ENCODE measurements at regions not wholly inside any gene's neighbourhood (a gene's known extent, or its start where the extent isn't known, plus 50 kb on each side); places are given as distances from the start of the nearest gene placed in this dataset.

DNA sequence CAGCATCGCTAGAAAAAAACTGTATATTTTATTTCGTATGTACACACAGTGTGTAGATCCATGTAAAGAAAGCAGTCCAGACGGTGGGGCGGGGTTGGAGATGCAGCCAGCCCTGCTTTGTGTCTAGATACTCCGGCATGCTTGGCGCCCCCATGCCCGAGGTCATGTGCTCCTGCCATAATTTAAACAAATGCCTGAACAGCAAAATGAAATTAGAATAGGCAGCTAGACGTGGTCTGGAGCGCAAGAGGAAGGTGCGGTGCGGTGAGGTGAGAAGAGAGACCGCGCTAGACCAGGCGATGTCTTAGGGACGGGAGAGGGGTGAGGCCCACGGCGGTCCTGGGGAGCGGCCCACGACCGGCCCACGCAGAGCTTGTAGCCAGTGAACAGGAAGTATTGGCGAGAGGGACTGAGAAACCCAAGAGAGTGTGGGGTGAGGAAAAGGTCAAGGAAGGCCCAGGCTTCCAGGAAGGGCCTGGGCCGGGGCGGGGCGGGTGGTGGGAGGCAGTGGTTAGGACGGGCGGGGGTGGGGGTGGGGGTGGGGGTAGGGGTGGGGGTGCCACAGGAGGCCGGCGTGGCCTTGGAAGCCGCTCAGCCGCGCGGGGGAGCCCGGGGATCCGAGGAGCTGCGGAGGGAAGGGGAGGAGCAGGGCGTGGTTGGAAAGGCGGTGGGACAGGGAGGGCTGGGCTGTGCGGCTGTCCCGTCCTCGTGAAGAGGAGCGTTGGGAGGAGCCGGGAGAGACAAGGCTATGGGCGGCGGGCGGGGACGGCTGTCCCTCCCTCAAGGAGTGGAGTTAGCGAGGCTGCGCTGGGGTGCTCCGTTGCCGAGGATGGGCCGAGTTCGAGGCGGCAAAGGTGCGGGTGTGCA is 254.7 kb upstream of the SGCG start (continued):
- TF ChIP-seq TEAD4 (IDR thresholded peaks at IDR 0.05; ENCODE audit: borderline replicate concordance, insufficient read depth) = no peak
- TF ChIP-seq, protein P1, sequence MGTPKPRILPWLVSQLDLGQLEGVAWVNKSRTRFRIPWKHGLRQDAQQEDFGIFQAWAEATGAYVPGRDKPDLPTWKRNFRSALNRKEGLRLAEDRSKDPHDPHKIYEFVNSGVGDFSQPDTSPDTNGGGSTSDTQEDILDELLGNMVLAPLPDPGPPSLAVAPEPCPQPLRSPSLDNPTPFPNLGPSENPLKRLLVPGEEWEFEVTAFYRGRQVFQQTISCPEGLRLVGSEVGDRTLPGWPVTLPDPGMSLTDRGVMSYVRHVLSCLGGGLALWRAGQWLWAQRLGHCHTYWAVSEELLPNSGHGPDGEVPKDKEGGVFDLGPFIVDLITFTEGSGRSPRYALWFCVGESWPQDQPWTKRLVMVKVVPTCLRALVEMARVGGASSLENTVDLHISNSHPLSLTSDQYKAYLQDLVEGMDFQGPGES (IDR thresholded peaks at IDR 0.05; ENCODE audit: low read depth, low read length) = no peak
- TF ChIP-seq MEF2A (IDR thresholded peaks at IDR 0.05; ENCODE audit: borderline replicate concordance, low read depth) = no peak
- TF ChIP-seq CTCF (IDR thresholded peaks at IDR 0.05) = no peak
- TF ChIP-seq, protein P2, sequence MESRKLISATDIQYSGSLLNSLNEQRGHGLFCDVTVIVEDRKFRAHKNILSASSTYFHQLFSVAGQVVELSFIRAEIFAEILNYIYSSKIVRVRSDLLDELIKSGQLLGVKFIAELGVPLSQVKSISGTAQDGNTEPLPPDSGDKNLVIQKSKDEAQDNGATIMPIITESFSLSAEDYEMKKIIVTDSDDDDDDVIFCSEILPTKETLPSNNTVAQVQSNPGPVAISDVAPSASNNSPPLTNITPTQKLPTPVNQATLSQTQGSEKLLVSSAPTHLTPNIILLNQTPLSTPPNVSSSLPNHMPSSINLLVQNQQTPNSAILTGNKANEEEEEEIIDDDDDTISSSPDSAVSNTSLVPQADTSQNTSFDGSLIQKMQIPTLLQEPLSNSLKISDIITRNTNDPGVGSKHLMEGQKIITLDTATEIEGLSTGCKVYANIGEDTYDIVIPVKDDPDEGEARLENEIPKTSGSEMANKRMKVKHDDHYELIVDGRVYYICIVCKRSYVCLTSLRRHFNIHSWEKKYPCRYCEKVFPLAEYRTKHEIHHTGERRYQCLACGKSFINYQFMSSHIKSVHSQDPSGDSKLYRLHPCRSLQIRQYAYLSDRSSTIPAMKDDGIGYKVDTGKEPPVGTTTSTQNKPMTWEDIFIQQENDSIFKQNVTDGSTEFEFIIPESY (IDR thresholded peaks at IDR 0.05; ENCODE audit: borderline replicate concordance, low read depth) = no peak
- no peak for TF ChIP-seq EP300 (IDR thresholded peaks at IDR 0.05; ENCODE audit: borderline replicate concordance in 1 of 2, low read depth in 1 of 2, low read length in 1 of 2)
- no peak for TF ChIP-seq FOXM1 (IDR thresholded peaks at IDR 0.05; ENCODE audit: low read depth)

DNA sequence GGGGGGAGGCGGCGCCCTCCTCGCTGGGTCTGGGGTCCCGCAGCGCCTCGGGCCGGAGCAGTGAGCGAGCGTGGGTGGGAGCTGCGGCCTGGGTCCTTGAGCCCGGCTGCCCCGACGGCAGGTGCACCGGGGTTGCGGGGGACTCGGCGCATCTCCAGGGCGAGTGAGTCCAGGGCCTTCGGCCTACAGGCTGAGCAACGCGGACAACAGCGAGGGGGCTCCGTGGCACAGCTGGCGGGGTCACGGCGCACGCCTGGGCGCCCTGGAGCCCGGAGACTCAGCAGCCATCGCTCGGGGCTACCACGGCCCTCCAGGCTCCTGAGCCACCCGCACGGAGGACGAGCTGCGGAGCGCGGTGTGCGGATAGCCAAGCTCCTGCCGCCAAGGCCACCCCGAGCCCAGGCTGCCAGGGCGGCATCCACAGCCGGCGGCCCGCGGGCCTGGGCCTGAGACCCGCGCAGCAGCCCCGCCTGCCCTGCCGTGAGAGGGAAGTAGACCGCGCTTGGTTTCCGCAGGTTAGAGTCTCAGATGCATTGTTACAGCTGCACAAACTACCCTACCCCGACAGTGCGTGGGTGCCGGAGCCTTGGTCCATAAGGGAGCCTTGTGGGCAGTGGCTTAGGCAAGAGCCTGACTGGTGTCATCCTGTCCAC is 253.9 kb upstream of the SGCG start:
- Histone ChIP-seq H3K4me3 (ENCODE audit: low read depth in 2 of 2, low read length in 1 of 2) (no peak overlapping the region), H3K79me2 (ENCODE audit: insufficient read depth) (no peaks in the 10 kb centered on the region), H4K20me1 (ENCODE audit: insufficient read depth) (no peaks in the 10 kb centered on the region), H3K9me3 (no peaks in the 10 kb centered on the region), H2AFZ (ENCODE audit: low read depth) (no peak overlapping the region), H3K9ac (no peak overlapping the region), H3K36me3 (replicated peaks in 1 of 2; ENCODE audit: control insufficient read depth in 1 of 2, insufficient read depth in 2 of 2, low read length in 1 of 2) (no peaks in the 10 kb centered on the region), H3K4me1 (ENCODE audit: control insufficient read depth in 1 of 2, insufficient read depth in 2 of 2, low read depth in 1 of 2, low read length in 1 of 2) (no peaks in the 10 kb centered on the region), H3K4me2 (no peak overlapping the region), H3K27me3 (ENCODE audit: insufficient read depth) (no peaks in the 10 kb centered on the region; the same call in 1 of the 2 replicates), H3K27ac (ENCODE audit: low read depth in 2 of 2, low read length in 1 of 2) (no peak overlapping the region), H3K9me2 (no peaks in the 10 kb centered on the region), H3F3A (replicated peaks; ENCODE audit: insufficient read depth) (no peaks in the 10 kb centered on the region)
- WGBS (ENCODE audit: low lambda C conversion rate) = 70% methylated on average over 2 of the region's 56 CpGs
- POLR2A ChIA-PET = no interaction called here
- CTCF ChIA-PET = no interaction called here
- no peak for DNase-seq
- TF ChIP-seq NFIC (IDR thresholded peaks at IDR 0.05; ENCODE audit: borderline replicate concordance) = no peak
- no peak for TF ChIP-seq EP300 (IDR thresholded peaks at IDR 0.05; ENCODE audit: borderline replicate concordance in 1 of 2, low read depth in 1 of 2, low read length in 1 of 2)
- TF ChIP-seq ELF1 (IDR thresholded peaks at IDR 0.05) = no peak
- no peak for TF ChIP-seq RCOR1 (IDR thresholded peaks at IDR 0.05; ENCODE audit: low read length)
- no peak for TF ChIP-seq CHD2 (IDR thresholded peaks at IDR 0.05; ENCODE audit: low read length, partially characterized antibody)
- TF ChIP-seq REST (IDR thresholded peaks at IDR 0.05; ENCODE audit: low read depth, low read length) = no peak
- TF ChIP-seq, protein P3, sequence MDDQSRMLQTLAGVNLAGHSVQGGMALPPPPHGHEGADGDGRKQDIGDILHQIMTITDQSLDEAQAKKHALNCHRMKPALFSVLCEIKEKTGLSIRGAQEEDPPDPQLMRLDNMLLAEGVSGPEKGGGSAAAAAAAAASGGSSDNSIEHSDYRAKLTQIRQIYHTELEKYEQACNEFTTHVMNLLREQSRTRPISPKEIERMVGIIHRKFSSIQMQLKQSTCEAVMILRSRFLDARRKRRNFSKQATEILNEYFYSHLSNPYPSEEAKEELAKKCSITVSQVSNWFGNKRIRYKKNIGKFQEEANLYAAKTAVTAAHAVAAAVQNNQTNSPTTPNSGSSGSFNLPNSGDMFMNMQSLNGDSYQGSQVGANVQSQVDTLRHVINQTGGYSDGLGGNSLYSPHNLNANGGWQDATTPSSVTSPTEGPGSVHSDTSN (IDR thresholded peaks at IDR 0.05) = no peak
- TF ChIP-seq SMC3 (IDR thresholded peaks at IDR 0.05; ENCODE audit: low read depth, low read length) = no peak
- TF ChIP-seq, protein P2 (IDR thresholded peaks at IDR 0.05; ENCODE audit: borderline replicate concordance, low read depth) = no peak
- no peak for TF ChIP-seq SIN3A (IDR thresholded peaks at IDR 0.05; ENCODE audit: borderline replicate concordance, low read depth, low read length)
- TF ChIP-seq FOXJ3 (CRISPR knock-in tag; IDR thresholded peaks at IDR 0.05) = no peak

Data from SK-N-SH (cell line).